ENCODE measurements at regions not wholly inside any gene's neighbourhood (a gene's known extent, or its start where the extent isn't known, plus 50 kb on each side); places are given as distances from the start of the nearest gene placed in this dataset.
"Not testable (repeated sequence)": the region's sequence is repeated elsewhere in the genome, so short reads cannot be mapped to it uniquely, and the experiment has no call there.

GRCh38 chr5:82886911-82887310, 190.3 kb downstream of the TMEM167A start:
- DNase-seq, result no peak

- no peak for DNase-seq
Measured at GRCh38 chr5:82885627-82886389, 191.4 kb downstream of the TMEM167A start.

- no peak for DNase-seq
Measured at GRCh38 chr5:82884821-82885471, 192.2 kb downstream of the TMEM167A start.

GRCh38 chr5:82882316-82882715, 194.9 kb downstream of the TMEM167A start:
- DNase-seq, result no peak

- DNase-seq, result no peak
Measured at GRCh38 chr5:82881571-82882174, 195.5 kb downstream of the TMEM167A start.

GRCh38 chr5:82879089-82879488, 198.1 kb downstream of the TMEM167A start:
- DNase-seq, result no peak

- no peak for DNase-seq
Measured at GRCh38 chr5:82873452-82873851, 203.7 kb downstream of the TMEM167A start.

- not testable (repeated sequence) for DNase-seq
Measured at GRCh38 chr5:82872321-82873288, 204.6 kb downstream of the TMEM167A start.

GRCh38 chr5:82865625-82866024, 211.6 kb downstream of the TMEM167A start:
- no peak for DNase-seq

- DNase-seq, result no peak
Measured at GRCh38 chr5:82863266-82863665, 213.9 kb downstream of the TMEM167A start.

- DNase-seq, result no peak
Measured at GRCh38 chr5:82862711-82863110, 214.5 kb downstream of the TMEM167A start.

GRCh38 chr5:82862261-82862660, 214.9 kb downstream of the TMEM167A start:
- DNase-seq, result no peak

GRCh38 chr5:82861701-82862100, 215.5 kb downstream of the TMEM167A start:
- no peak for DNase-seq

GRCh38 chr5:82859451-82860140, 217.6 kb downstream of the TMEM167A start:
- DNase-seq, result no peak

- no peak for DNase-seq
Measured at GRCh38 chr5:82858151-82859025, 218.8 kb downstream of the TMEM167A start.

- no peak for DNase-seq
Measured at GRCh38 chr5:82855893-82856550, 221.2 kb downstream of the TMEM167A start.

- no peak for DNase-seq
Measured at GRCh38 chr5:82854956-82855355, 222.2 kb downstream of the TMEM167A start.

GRCh38 chr5:82851471-82851870, 225.7 kb downstream of the TMEM167A start:
- DNase-seq, result no peak

- DNase-seq, result no peak
Measured at GRCh38 chr5:82850393-82850792, 226.8 kb downstream of the TMEM167A start.

- DNase-seq, result no peak
Measured at GRCh38 chr5:82849885-82850284, 227.3 kb downstream of the TMEM167A start.

- no peak for DNase-seq
Measured at GRCh38 chr5:82847562-82847961, 229.6 kb downstream of the TMEM167A start.

Data from NCI-H1105 treated with DMSO at 0.1 percent for 48 hours (cell line).